K562 (cell line): ENCODE measurements at regions not wholly inside any gene's neighbourhood (a gene's known extent, or its start where the extent isn't known, plus 50 kb on each side); places are given as distances from the start of the nearest gene placed in this dataset.

Source experiments
- ATF3 ChIP-seq, 2 experiments: fragments of 450-650 bp in 1 of 2; sonication (generic) in 1 of 2; formaldehyde crosslinking in 1 of 2; IDR thresholded peaks in 1 of 2; conservative IDR thresholded peaks in 1 of 2; 2 replicates each; pipeline versions ENCODE4 v1.6.1 to v1.8.1; 2016 to 2023; ENCODE audit warnings: mild to moderate bottlenecking in 2 of 2, moderate library complexity in 2 of 2, inconsistent platforms in 1 of 2, missing genetic modification reagents in 1 of 2
- ELK3 ChIP-seq: fragments of 450-650 bp; formaldehyde crosslinking; IDR thresholded peaks from 2 replicates; pipeline ENCODE4 v1.4.0; 2020; ENCODE audit warnings: mild to moderate bottlenecking
- KAT7 ChIP-seq: sonication (generic); formaldehyde crosslinking; IDR thresholded peaks from 2 replicates; pipeline ENCODE4 v1.8.0; 2022; ENCODE audit warnings: missing genetic modification reagents, mild to moderate bottlenecking, borderline replicate concordance
- TEAD4 ChIP-seq, 2 experiments: sonication (generic) in 1 of 2; formaldehyde crosslinking in 1 of 2; IDR thresholded peaks; 2 replicates each; pipeline versions ENCODE4 v1.6.1 to v1.8.0; 2012 to 2022; ENCODE audit warnings: borderline replicate concordance in 1 of 2, inconsistent platforms in 1 of 2, low read length in 1 of 2, mild to moderate bottlenecking in 1 of 2, missing genetic modification reagents in 1 of 2
- ZBTB7A ChIP-seq: IDR thresholded peaks from 2 replicates; pipeline ENCODE4 v1.6.1; 2011; ENCODE audit warnings: low read depth, mild to moderate bottlenecking, low read length, moderate library complexity, borderline replicate concordance; ENCODE audit not compliant: control insufficient read depth
- TF ChIP-seq, protein P1 (sequence below): fragments of 450-650 bp; IDR thresholded peaks from 2 replicates; pipeline ENCODE4 v1.6.1; 2017; ENCODE audit warnings: antibody characterized with exemption

DNA sequence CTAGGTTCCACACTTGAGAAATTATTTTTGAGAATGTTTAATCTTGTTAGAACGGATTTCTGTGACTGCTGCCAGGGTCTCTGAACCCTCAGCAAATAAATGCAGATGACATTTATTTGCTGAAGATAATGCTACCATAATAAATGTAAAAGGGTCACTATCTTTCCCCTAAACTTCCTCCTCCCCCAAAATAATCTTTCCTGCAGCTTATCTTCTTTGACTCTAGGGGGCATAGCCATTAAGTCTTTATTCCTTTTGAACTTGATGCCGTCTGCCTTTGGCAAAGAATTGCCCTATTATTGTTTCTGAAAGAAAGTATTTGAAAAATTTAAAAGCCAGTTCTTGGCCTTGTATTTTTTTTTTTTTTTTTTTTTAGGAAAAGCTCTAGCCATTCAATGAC lies 63.6 kb upstream of the ACSL3 start:
- TF ChIP-seq TEAD4 (IDR thresholded peaks at IDR 0.05; ENCODE audit: low read length) (no peak), TEAD4 (CRISPR knock-in tag; IDR thresholded peaks at IDR 0.05; ENCODE audit: borderline replicate concordance) (no peak), ZBTB7A (no peak), KAT7 (CRISPR knock-in tag) (no peak), ATF3 (IDR thresholded peaks at IDR 0.05) (no peak), ATF3 (CRISPR knock-in tag; conservative IDR thresholded peaks at IDR 0.05) (no peak), ELK3 (CRISPR knock-in tag) (no peak)
- TF ChIP-seq, protein P1, sequence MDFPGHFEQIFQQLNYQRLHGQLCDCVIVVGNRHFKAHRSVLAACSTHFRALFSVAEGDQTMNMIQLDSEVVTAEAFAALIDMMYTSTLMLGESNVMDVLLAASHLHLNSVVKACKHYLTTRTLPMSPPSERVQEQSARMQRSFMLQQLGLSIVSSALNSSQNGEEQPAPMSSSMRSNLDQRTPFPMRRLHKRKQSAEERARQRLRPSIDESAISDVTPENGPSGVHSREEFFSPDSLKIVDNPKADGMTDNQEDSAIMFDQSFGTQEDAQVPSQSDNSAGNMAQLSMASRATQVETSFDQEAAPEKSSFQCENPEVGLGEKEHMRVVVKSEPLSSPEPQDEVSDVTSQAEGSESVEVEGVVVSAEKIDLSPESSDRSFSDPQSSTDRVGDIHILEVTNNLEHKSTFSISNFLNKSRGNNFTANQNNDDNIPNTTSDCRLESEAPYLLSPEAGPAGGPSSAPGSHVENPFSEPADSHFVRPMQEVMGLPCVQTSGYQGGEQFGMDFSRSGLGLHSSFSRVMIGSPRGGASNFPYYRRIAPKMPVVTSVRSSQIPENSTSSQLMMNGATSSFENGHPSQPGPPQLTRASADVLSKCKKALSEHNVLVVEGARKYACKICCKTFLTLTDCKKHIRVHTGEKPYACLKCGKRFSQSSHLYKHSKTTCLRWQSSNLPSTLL: no peak
